GM18519 (cell line): ENCODE measurements at regions not wholly inside any gene's neighbourhood (a gene's known extent, or its start where the extent isn't known, plus 50 kb on each side); places are given as distances from the start of the nearest gene placed in this dataset.

Experiments
- ATAC-seq: cut with Tn5 transposase; IDR thresholded peaks from one replicate; pipeline ENCODE4 v1.9.1; 2021; ENCODE audit warnings: mild to moderate bottlenecking, moderate library complexity; ENCODE audit not compliant: unreplicated experiment, low FRiP score

GRCh38 chr1:175830500-175830899 lies 87.1 kb upstream of the TNR start:
- no peak for ATAC-seq

- ATAC-seq = no peak
Measured at GRCh38 chr1:175829845-175830244, 86.5 kb upstream of the TNR start.

- no peak for ATAC-seq
Measured at GRCh38 chr1:175826705-175827104, 83.3 kb upstream of the TNR start.

GRCh38 chr1:175824079-175824478 lies 80.7 kb upstream of the TNR start:
- no peak for ATAC-seq

- no peak for ATAC-seq
Measured at GRCh38 chr1:175823406-175823805, 80.0 kb upstream of the TNR start.

- no peak for ATAC-seq
Measured at GRCh38 chr1:175822580-175822979, 79.2 kb upstream of the TNR start.

GRCh38 chr1:175820456-175821025 lies 77.1 kb upstream of the TNR start:
- no peak for ATAC-seq

GRCh38 chr1:175818929-175819328 lies 75.5 kb upstream of the TNR start:
- ATAC-seq = no peak

GRCh38 chr1:175817445-175817844 lies 74.0 kb upstream of the TNR start:
- no peak for ATAC-seq

GRCh38 chr1:175814885-175815284 lies 71.5 kb upstream of the TNR start:
- ATAC-seq = no peak

- ATAC-seq = no peak
Measured at GRCh38 chr1:175812936-175813335, 69.5 kb upstream of the TNR start.

GRCh38 chr1:175810305-175810704 lies 66.9 kb upstream of the TNR start:
- ATAC-seq = no peak

- ATAC-seq = no peak
Measured at GRCh38 chr1:175808999-175809398, 65.6 kb upstream of the TNR start.

GRCh38 chr1:175808573-175808972 lies 65.2 kb upstream of the TNR start:
- no peak for ATAC-seq

- ATAC-seq = no peak
Measured at GRCh38 chr1:175804561-175804960, 61.2 kb upstream of the TNR start.

- no peak for ATAC-seq
Measured at GRCh38 chr1:175803413-175803812, 60.0 kb upstream of the TNR start.

GRCh38 chr1:175802407-175803123 lies 59.2 kb upstream of the TNR start:
- no peak for ATAC-seq

- no peak for ATAC-seq
Measured at GRCh38 chr1:175801979-175802378, 58.6 kb upstream of the TNR start.

GRCh38 chr1:175797576-175797975 lies 54.2 kb upstream of the TNR start:
- no peak for ATAC-seq

GRCh38 chr1:175794586-175794985 lies 51.2 kb upstream of the TNR start:
- no peak for ATAC-seq

- no peak for ATAC-seq
Measured at GRCh38 chr1:175793617-175794016, 50.2 kb upstream of the TNR start.
